H1 (cell line): ENCODE measurements at regions not wholly inside any gene's neighbourhood (a gene's known extent, or its start where the extent isn't known, plus 50 kb on each side); places are given as distances from the start of the nearest gene placed in this dataset.

Experiments used
- CHD1 ChIP-seq: IDR thresholded peaks from 2 replicates; pipeline ENCODE4 v1.6.1; 2012; ENCODE audit warnings: low read depth, low read length, improper control_type of control experiment
- CREB1 ChIP-seq: IDR thresholded peaks from 2 replicates; pipeline ENCODE4 v1.6.1; 2012; ENCODE audit warnings: inconsistent platforms
- FOSL1 ChIP-seq: IDR thresholded peaks from 2 replicates; pipeline ENCODE4 v1.6.1; 2011; ENCODE audit warnings: mild to moderate bottlenecking, low read depth, low read length, moderate library complexity; ENCODE audit not compliant: insufficient read depth
- HDAC2 ChIP-seq, 2 experiments: fragments of 300-600 bp in 1 of 2; sonication (generic) in 1 of 2; IDR thresholded peaks; 2 replicates each; pipeline ENCODE4 v1.6.1; 2011 to 2012; ENCODE audit warnings: low read depth in 2 of 2, low read length in 2 of 2, mild to moderate bottlenecking in 2 of 2, moderate library complexity in 2 of 2, borderline replicate concordance in 1 of 2, inconsistent platforms in 1 of 2
- HDAC6 ChIP-seq: IDR thresholded peaks from one replicate; pipeline ENCODE4 v1.7.1; 2012; ENCODE audit warnings: low read depth, mild to moderate bottlenecking, inconsistent platforms, low read length, moderate library complexity
- NANOG ChIP-seq: IDR thresholded peaks from 2 replicates; pipeline ENCODE4 v1.6.1; 2011; ENCODE audit warnings: low read length, low read depth, mild to moderate bottlenecking, inconsistent platforms; ENCODE audit not compliant: insufficient read depth, poor library complexity, severe bottlenecking
- POLR2A ChIP-seq, 2 experiments: IDR thresholded peaks; 1 replicate in 1 of 2; 2 replicates in 1 of 2; pipeline ENCODE4 v1.6.1; 2011; ENCODE audit warnings: low read depth in 2 of 2, low read length in 2 of 2, mild to moderate bottlenecking in 2 of 2; ENCODE audit errors: control extremely low read depth in 1 of 2
- SP2 ChIP-seq: IDR thresholded peaks from 2 replicates; pipeline ENCODE4 v1.6.1; 2012; ENCODE audit warnings: mild to moderate bottlenecking, low read length, inconsistent platforms
- TAF1 ChIP-seq: IDR thresholded peaks from 2 replicates; pipeline ENCODE4 v1.6.1; 2011; ENCODE audit warnings: mild to moderate bottlenecking, low read depth, low read length
- TF ChIP-seq, protein P1 (sequence below): fragments of 300-600 bp; sonication (generic); IDR thresholded peaks from 2 replicates; pipeline ENCODE4 v1.7.1; 2012; ENCODE audit warnings: low read length, moderate library complexity, mild to moderate bottlenecking, inconsistent platforms; ENCODE audit not compliant: insufficient replicate concordance

DNA sequence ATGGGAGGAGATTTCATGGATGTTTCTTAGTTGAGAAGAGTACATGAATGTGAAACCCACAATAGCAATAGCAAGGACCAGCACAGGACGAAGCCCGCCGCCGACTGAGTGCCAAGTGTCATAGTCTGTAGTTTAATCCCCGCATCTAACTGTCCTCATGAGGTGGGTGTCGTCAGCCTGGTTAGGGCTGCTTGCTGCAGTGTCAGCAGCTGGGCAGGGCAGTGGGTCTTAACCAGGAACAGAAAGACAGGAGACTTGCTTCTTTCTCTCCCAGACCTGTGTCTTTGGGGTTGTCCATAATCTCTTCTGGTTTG is 146.6 kb downstream of the VAPA start (continued):
- TF ChIP-seq, protein P1, sequence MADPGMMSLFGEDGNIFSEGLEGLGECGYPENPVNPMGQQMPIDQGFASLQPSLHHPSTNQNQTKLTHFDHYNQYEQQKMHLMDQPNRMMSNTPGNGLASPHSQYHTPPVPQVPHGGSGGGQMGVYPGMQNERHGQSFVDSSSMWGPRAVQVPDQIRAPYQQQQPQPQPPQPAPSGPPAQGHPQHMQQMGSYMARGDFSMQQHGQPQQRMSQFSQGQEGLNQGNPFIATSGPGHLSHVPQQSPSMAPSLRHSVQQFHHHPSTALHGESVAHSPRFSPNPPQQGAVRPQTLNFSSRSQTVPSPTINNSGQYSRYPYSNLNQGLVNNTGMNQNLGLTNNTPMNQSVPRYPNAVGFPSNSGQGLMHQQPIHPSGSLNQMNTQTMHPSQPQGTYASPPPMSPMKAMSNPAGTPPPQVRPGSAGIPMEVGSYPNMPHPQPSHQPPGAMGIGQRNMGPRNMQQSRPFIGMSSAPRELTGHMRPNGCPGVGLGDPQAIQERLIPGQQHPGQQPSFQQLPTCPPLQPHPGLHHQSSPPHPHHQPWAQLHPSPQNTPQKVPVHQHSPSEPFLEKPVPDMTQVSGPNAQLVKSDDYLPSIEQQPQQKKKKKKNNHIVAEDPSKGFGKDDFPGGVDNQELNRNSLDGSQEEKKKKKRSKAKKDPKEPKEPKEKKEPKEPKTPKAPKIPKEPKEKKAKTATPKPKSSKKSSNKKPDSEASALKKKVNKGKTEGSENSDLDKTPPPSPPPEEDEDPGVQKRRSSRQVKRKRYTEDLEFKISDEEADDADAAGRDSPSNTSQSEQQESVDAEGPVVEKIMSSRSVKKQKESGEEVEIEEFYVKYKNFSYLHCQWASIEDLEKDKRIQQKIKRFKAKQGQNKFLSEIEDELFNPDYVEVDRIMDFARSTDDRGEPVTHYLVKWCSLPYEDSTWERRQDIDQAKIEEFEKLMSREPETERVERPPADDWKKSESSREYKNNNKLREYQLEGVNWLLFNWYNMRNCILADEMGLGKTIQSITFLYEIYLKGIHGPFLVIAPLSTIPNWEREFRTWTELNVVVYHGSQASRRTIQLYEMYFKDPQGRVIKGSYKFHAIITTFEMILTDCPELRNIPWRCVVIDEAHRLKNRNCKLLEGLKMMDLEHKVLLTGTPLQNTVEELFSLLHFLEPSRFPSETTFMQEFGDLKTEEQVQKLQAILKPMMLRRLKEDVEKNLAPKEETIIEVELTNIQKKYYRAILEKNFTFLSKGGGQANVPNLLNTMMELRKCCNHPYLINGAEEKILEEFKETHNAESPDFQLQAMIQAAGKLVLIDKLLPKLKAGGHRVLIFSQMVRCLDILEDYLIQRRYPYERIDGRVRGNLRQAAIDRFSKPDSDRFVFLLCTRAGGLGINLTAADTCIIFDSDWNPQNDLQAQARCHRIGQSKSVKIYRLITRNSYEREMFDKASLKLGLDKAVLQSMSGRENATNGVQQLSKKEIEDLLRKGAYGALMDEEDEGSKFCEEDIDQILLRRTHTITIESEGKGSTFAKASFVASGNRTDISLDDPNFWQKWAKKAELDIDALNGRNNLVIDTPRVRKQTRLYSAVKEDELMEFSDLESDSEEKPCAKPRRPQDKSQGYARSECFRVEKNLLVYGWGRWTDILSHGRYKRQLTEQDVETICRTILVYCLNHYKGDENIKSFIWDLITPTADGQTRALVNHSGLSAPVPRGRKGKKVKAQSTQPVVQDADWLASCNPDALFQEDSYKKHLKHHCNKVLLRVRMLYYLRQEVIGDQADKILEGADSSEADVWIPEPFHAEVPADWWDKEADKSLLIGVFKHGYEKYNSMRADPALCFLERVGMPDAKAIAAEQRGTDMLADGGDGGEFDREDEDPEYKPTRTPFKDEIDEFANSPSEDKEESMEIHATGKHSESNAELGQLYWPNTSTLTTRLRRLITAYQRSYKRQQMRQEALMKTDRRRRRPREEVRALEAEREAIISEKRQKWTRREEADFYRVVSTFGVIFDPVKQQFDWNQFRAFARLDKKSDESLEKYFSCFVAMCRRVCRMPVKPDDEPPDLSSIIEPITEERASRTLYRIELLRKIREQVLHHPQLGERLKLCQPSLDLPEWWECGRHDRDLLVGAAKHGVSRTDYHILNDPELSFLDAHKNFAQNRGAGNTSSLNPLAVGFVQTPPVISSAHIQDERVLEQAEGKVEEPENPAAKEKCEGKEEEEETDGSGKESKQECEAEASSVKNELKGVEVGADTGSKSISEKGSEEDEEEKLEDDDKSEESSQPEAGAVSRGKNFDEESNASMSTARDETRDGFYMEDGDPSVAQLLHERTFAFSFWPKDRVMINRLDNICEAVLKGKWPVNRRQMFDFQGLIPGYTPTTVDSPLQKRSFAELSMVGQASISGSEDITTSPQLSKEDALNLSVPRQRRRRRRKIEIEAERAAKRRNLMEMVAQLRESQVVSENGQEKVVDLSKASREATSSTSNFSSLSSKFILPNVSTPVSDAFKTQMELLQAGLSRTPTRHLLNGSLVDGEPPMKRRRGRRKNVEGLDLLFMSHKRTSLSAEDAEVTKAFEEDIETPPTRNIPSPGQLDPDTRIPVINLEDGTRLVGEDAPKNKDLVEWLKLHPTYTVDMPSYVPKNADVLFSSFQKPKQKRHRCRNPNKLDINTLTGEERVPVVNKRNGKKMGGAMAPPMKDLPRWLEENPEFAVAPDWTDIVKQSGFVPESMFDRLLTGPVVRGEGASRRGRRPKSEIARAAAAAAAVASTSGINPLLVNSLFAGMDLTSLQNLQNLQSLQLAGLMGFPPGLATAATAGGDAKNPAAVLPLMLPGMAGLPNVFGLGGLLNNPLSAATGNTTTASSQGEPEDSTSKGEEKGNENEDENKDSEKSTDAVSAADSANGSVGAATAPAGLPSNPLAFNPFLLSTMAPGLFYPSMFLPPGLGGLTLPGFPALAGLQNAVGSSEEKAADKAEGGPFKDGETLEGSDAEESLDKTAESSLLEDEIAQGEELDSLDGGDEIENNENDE, result no peak
- no peak for TF ChIP-seq POLR2A (IDR thresholded peaks at IDR 0.05; ENCODE audit: control extremely low read depth in 1 of 2, low read depth in 2 of 2, low read length in 2 of 2)
- no peak for TF ChIP-seq HDAC6
- no peak for TF ChIP-seq HDAC2 (IDR thresholded peaks at IDR 0.05; ENCODE audit: borderline replicate concordance in 1 of 2, low read depth in 2 of 2, low read length in 2 of 2)
- TF ChIP-seq FOSL1, result no peak
- no peak for TF ChIP-seq TAF1
- TF ChIP-seq NANOG, result no peak
- no peak for TF ChIP-seq CHD1
- no peak for TF ChIP-seq CREB1
- TF ChIP-seq SP2, result no peak
